IMR-90 (cell line): ENCODE measurements at regions not wholly inside any gene's neighbourhood (a gene's known extent, or its start where the extent isn't known, plus 50 kb on each side); places are given as distances from the start of the nearest gene placed in this dataset.
"Not testable (repeated sequence)": the region's sequence is repeated elsewhere in the genome, so short reads cannot be mapped to it uniquely, and the experiment has no call there.

Experiments
- ATAC-seq: fragments of 200-7000 bp; cut with Tn5 transposase; 2 replicates; pipeline ENCODE4 v1.9.1; 2020; ENCODE audit warnings: low read depth, mild to moderate bottlenecking, moderate library complexity
- BruUV-seq: library from RNA; stranded (reverse); fragments of 400-500 nt; replicated peaks from 2 replicates; lab custom pipeline; 2021; lab: Mats Ljungman, UMichigan
- CTCF ChIA-PET: fragments of 300-600 bp; formaldehyde crosslinking; extraction: SDS; loops from one replicate; lab custom pipeline; 2021; ENCODE audit warnings: antibody characterized with exemption; lab: Yijun Ruan, JAX
- POLR2A ChIA-PET: fragments of 300-600 bp; sonication (Branson Sonifier 250); formaldehyde crosslinking; loops from one replicate; lab custom pipeline; 2022; ENCODE audit warnings: antibody characterized with exemption; ENCODE audit not compliant: unreplicated experiment; lab: Charles Lee
- DNase-seq: peaks from one replicate; pipeline ENCODE4 v3.0.0; 2013
- H2AFZ ChIP-seq: replicated peaks from 2 replicates; pipeline ENCODE3; 2013; ENCODE audit warnings: low read length, mild to moderate bottlenecking; ENCODE audit not compliant: poor library complexity
- H2AK5ac ChIP-seq: 2 replicates; pipeline ENCODE4 v1.6.1; 2013; ENCODE audit warnings: low read depth, low read length, inconsistent platforms
- H2AK9ac ChIP-seq: replicated peaks from 2 replicates; pipeline ENCODE3; 2013; ENCODE audit warnings: mild to moderate bottlenecking, low read depth, low read length, moderate library complexity; ENCODE audit not compliant: poor library complexity
- H2BK120ac ChIP-seq: 2 replicates; pipeline ENCODE4 v1.6.1; 2013; ENCODE audit warnings: low read depth, low read length, inconsistent platforms
- H2BK15ac ChIP-seq: 3 replicates; pipeline ENCODE4 v1.6.1; 2013; ENCODE audit warnings: low read depth, low read length, inconsistent platforms
- H2BK20ac ChIP-seq: 2 replicates; pipeline ENCODE4 v1.6.1; 2013; ENCODE audit warnings: low read depth, mild to moderate bottlenecking, inconsistent platforms, low read length, moderate library complexity
- H2BK5ac ChIP-seq: 2 replicates; pipeline ENCODE4 v1.6.1; 2013; ENCODE audit warnings: mild to moderate bottlenecking, low read depth, low read length, inconsistent platforms; ENCODE audit not compliant: poor library complexity, severe bottlenecking
- H3K14ac ChIP-seq: replicated peaks from 2 replicates; pipeline ENCODE4 v1.6.1; 2013; ENCODE audit warnings: low read depth, low read length, inconsistent platforms
- H3K18ac ChIP-seq: 2 replicates; pipeline ENCODE4 v1.6.1; 2013; ENCODE audit warnings: low read depth, low read length, control low read depth
- H3K23ac ChIP-seq: 2 replicates; pipeline ENCODE4 v1.6.1; 2013; ENCODE audit warnings: low read depth, low read length, inconsistent platforms
- H3K27ac ChIP-seq: 2 replicates; pipeline ENCODE4 v1.5.1; 2013; ENCODE audit warnings: mild to moderate bottlenecking, control low read depth, low read length; ENCODE audit not compliant: insufficient read depth
- H3K27me3 ChIP-seq: 2 replicates; pipeline ENCODE4 v1.6.1; 2013; ENCODE audit warnings: low read length; ENCODE audit not compliant: control insufficient read depth, insufficient read depth
- H3K36me3 ChIP-seq: 2 replicates; pipeline ENCODE4 v1.6.1; 2013; ENCODE audit warnings: low read length, mixed read lengths; ENCODE audit not compliant: control insufficient read depth, insufficient read depth
- H3K4ac ChIP-seq: 2 replicates; pipeline ENCODE4 v1.6.1; 2013; ENCODE audit warnings: low read depth, low read length, inconsistent platforms
- H3K4me1 ChIP-seq: 2 replicates; pipeline ENCODE4 v1.6.1; 2013; ENCODE audit warnings: low read length, mixed read lengths; ENCODE audit not compliant: control insufficient read depth, insufficient read depth
- H3K4me2 ChIP-seq: 2 replicates; pipeline ENCODE4 v1.6.1; 2013; ENCODE audit warnings: low read depth, mild to moderate bottlenecking, control low read depth, low read length, moderate library complexity
- H3K4me3 ChIP-seq: 2 replicates; pipeline ENCODE4 v1.5.1; 2013; ENCODE audit warnings: low read depth, mild to moderate bottlenecking, control low read depth, low read length, moderate library complexity; ENCODE audit not compliant: insufficient read depth
- H3K56ac ChIP-seq: 2 replicates; pipeline ENCODE4 v1.6.1; 2013; ENCODE audit warnings: low read length, inconsistent platforms; ENCODE audit not compliant: insufficient read depth; ENCODE audit errors: extremely low read depth
- H3K79me1 ChIP-seq, 2 experiments: 2 replicates each; pipeline ENCODE4 v1.6.1; 2013; ENCODE audit warnings: low read length in 2 of 2, inconsistent platforms in 1 of 2, low read depth in 1 of 2
- H3K9ac ChIP-seq: 2 replicates; pipeline ENCODE4 v1.6.1; 2013; ENCODE audit warnings: low read depth, low read length, control low read depth
- H3K9me1 ChIP-seq: 2 replicates; pipeline ENCODE4 v1.6.1; 2013; ENCODE audit warnings: low read length, inconsistent platforms; ENCODE audit not compliant: insufficient read depth
- H3K9me3 ChIP-seq: 2 replicates; pipeline ENCODE4 v1.6.1; 2013; ENCODE audit warnings: low read length; ENCODE audit not compliant: control insufficient read depth, insufficient read depth
- H4K20me1 ChIP-seq: 2 replicates; pipeline ENCODE4 v1.6.1; 2013; ENCODE audit warnings: low read length, inconsistent platforms; ENCODE audit not compliant: insufficient read depth
- H4K5ac ChIP-seq: 2 replicates; pipeline ENCODE4 v1.6.1; 2013; ENCODE audit warnings: mild to moderate bottlenecking, low read depth, low read length, control low read depth
- H4K8ac ChIP-seq, 2 experiments: 2 replicates each; pipeline ENCODE4 v1.6.1; 2013; ENCODE audit warnings: low read depth in 2 of 2, low read length in 2 of 2, control low read depth in 1 of 2, inconsistent platforms in 1 of 2
- H4K91ac ChIP-seq: 2 replicates; pipeline ENCODE4 v1.6.1; 2013; ENCODE audit warnings: low read depth, low read length, inconsistent platforms; ENCODE audit not compliant: insufficient read depth
- WGBS, 2 experiments: methylation state at CpG; one replicate each; pipeline versions ENCODE4 v1.1.5 to v1.1.7; 2013; ENCODE audit warnings: missing lambda C conversion rate in 2 of 2; ENCODE audit not compliant: insufficient read length in 1 of 2; ENCODE audit errors: extremely low coverage in 2 of 2; 5-methylcytosine and 5-hydroxymethylcytosine counted together
- dilution Hi-C: fragments of 300-500 bp; cut with HindIII; formaldehyde crosslinking; loops from one replicate; pipeline ENCODE4 v1.14.3; 2018; ENCODE audit warnings: low sequenced_read_pairs; ENCODE audit not compliant: unreplicated experiment
- in situ Hi-C: fragments of 300-500 bp; cut with MboI; formaldehyde crosslinking; loops from 3 replicates; pipeline ENCODE4 v1.14.3; 2019; ENCODE audit warnings: low sequenced_read_pairs, inconsistent platforms, mixed read lengths
- intact Hi-C: fragments of 100-400 bp; cut with micrococcal nuclease; formaldehyde crosslinking; loops from 2 replicates; pipeline ENCODE4 v1.10.0; 2022

DNA sequence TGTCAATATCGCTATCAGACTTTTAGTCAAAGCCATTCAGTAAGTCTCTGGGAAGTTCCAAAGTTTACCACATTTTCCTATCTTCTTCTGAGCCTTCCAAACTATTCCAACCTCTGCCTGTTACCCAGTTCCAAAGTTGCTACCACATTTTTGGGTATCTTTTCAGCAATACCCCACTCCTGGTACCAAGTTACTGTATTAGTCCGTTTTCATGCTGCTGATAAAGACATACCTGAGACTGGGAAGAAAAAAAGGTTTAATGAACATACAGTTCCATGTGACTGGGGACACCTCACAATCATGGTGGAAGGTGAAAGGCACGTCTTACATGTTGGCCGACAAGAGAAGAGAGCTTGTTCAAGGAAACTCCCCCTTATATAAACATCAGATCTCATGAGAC is 307.2 kb downstream of the OXSM start:
- H3K18ac ChIP-seq, H4K91ac ChIP-seq, H3K4me2 ChIP-seq, H3K9ac ChIP-seq, H3K36me3 ChIP-seq, H2BK20ac ChIP-seq, H4K5ac ChIP-seq, H2AK9ac ChIP-seq, H3K9me1 ChIP-seq, BruUV-seq, H2BK5ac ChIP-seq, H3K56ac ChIP-seq, ATAC-seq, dilution Hi-C loops, H2AFZ ChIP-seq, DNase-seq, H3K4me3 ChIP-seq, H3K4me1 ChIP-seq, H2BK15ac ChIP-seq, H2AK5ac ChIP-seq, intact Hi-C loops, H4K20me1 ChIP-seq, H3K9me3 ChIP-seq, in situ Hi-C loops, H4K8ac ChIP-seq, CTCF ChIA-PET, POLR2A ChIA-PET, H3K27ac ChIP-seq, H3K14ac ChIP-seq, H3K27me3 ChIP-seq, H3K4ac ChIP-seq, H2BK120ac ChIP-seq, H3K23ac ChIP-seq, H3K79me1 ChIP-seq: not testable (repeated sequence)
- no CpG with 5 or more reads among the region's 4 CpGs for WGBS, 2 experiments
